SHP77 (cell line): ENCODE measurements at regions not wholly inside any gene's neighbourhood (a gene's known extent, or its start where the extent isn't known, plus 50 kb on each side); places are given as distances from the start of the nearest gene placed in this dataset.

ENCODE experiments used
- DNase-seq, 2 experiments: peaks; one replicate each; lab custom pipeline; 2025; lab: John Stamatoyannopoulos, UW

DNA sequence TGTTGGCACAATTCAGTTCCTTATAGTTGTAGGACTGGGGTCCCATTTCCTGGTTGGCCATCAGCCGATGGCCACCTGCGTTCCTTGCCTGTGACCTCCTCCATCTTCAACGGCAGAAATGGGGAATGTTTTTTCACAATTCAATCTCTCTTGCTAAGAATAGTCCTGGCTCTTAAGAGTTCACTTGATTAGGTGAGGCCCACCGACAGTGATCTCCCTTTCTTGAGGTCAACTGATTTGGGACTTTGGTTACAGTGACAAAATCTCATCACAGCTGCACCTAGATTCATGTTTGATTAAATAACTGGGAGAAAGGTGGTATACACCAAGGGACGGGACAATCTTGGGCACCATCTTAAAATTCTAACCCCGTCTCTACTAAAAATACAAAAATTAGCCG is 139.1 kb upstream of the DTNBP1 start:
- DNase-seq, result no peak

DNA sequence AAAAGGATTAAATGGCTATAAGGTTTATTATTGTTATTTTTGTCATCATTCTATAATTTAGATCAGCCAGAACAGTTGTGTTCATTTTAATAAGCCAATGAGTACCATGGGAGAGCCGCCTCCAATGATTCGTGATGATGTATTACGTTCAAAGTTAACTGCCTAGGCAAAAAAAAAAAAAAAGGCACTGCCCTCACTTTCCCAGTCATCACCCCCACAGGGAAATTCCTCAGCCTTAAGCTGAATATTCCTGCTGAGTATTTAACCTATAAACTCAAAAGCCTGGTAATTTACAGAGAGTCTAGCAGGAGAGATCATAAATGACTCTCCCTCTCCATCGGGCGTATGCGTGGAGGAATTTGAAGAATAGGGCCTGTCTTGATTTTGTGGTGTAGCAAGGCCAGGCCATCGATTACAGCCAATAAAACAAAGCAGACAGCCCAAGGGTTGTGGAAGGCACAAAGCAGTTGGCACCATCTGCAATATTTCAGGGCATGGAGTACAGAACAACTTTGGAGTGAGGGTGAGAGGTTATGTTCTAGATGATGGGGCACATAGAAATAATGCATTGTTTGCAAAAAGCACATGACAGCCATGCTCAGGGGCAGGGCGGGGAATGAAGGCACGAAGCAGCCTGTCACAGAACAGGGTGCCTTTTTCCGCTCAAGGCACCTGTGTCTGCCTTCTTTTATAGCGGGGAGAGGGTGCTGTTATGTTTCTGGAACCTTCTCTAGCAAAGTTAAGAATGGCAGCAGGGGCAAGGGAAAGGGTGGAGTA is 138.2 kb upstream of the DTNBP1 start:
- no peak for DNase-seq

DNA sequence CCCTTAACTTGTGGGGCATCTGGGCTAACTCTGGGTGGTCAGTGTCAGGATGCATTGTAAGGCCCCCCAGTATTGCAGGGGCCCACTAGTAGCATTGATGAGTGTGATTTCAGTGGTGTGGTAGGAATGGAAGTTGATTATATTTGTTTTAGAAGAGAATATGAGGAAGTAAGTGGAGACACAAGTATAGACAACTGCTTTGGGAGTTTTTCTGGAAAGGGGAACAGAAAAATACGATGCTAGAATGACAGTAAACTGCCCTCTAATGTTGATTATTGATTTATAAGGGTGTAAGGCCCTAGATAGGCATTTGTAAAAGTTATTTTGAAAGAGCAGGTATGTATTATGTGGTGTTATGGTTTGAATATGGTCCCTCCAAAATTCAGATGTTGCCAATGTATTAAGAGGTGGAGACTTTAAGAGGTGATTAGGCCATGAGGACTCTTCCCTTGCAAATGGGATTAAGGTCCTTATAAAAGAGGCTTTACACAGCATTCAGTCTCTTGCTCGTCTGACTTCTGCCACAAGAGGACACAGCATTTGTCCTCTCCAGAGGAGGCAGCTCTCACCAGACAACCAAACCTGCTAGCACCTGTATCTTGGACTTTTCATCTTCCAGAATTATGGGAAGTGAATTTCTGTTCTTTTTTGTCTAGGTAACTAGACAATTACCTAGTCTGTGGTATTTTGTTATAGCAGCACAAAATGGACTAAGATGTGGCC is 135.9 kb upstream of the DTNBP1 start:
- no peak for DNase-seq

DNA sequence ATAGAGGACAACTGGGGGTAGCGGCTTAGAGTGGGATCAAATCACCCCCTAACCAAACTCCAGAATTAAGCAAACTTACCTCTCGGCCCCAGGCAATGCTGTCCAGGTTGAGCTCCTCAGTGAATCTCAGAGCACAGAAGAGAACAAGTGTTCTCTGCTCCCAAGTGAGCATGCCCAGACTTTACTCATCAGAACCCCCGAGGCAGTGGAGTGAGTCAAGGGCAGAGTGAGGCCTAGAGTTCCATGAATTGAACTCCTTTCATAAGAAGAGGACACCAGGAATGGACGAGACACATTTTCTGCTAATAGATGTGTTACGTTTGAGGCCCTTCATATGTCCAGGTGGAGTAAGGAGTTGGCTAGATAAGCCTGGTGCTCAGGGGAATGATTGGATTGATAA is 134.0 kb upstream of the DTNBP1 start:
- no peak for DNase-seq

DNA sequence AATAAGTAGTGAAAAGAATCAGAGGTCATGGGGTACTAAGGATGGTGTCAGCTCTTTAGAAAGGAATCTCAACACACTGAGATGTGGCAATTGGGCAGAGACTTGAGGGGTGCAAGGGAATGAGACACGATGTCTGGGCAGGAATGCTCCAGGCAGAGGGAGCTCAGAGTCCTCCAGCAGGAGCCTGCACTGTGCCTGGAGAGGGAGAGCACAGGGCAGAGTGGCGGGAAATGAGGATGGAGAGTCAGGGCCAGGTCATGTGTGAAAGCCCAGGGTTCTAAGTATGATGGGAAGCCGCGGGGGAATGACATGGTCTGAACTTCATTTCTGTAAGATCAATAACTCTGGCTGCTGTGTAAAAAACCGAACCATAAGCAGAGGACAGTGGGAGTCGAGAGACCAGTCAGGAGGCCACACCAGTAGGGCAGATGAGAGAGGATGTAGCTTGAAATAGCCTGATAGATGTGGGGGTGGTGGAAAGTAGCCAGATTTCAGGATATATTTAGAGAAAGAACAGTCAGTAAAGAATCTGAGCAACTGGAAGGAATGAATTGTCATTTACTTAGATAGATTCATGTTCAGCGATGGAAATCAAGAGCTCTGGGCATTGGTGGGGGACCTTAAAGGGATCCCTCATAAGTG is 133.4 kb upstream of the DTNBP1 start:
- DNase-seq, result no peak

DNA sequence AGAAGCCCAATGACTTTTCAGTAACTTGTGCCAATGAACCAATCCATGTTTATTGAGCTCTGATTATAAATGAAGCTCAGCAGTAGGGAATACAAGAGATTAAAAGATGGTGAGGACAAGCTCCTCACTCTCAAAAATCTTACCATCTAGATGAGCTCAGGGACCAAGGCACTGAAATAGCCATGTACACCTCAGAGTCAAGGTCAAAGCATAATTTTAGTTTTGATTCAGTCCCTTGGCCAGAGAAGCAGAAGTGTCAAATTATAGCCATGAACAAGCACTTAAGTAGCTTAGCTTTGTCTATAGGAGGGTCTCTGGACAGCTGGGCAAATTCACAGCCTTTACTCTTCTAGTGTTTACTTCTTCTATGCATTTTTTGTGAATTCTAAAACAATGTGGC is 131.0 kb upstream of the DTNBP1 start:
- DNase-seq, result no peak

DNA sequence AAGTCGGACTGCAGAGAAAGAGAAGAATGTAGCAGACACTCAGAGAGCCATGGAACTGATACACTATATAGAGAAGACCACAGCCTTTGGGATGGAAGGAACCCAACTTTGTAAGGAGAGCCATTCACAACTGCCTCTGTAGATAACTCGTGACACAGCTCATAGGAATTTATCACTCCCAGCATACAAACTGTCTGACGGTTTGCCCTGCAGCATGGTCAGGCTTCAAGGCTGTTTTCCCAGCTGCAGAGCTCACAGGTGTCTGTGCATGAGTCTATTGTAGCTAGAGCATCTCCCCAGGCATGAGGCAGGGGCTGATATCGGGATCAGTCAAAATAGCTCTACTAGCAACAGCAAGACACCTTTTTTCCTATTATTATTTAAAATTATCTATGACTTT is 130.5 kb upstream of the DTNBP1 start:
- peak; percentile 26 to 37 for DNase-seq

DNA sequence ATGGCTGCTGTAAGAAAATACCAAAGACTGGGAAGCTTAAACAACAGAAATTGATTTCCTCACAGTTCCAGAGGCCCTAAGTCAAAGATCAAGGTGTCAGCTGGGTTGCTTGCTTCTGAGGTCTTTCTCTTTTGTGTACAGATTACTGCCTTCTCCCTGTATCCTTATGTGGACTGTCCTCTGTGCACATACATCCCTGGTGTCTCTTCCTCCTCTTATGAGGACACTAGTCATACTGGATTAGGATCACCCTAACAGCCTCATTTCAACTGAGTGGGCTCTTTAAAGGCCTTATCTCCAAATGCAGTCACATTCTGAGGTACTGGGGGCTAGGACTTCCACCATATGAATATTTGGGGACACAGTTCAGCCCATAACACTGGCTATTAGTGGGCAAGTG is 130.0 kb upstream of the DTNBP1 start:
- DNase-seq, result no peak

DNA sequence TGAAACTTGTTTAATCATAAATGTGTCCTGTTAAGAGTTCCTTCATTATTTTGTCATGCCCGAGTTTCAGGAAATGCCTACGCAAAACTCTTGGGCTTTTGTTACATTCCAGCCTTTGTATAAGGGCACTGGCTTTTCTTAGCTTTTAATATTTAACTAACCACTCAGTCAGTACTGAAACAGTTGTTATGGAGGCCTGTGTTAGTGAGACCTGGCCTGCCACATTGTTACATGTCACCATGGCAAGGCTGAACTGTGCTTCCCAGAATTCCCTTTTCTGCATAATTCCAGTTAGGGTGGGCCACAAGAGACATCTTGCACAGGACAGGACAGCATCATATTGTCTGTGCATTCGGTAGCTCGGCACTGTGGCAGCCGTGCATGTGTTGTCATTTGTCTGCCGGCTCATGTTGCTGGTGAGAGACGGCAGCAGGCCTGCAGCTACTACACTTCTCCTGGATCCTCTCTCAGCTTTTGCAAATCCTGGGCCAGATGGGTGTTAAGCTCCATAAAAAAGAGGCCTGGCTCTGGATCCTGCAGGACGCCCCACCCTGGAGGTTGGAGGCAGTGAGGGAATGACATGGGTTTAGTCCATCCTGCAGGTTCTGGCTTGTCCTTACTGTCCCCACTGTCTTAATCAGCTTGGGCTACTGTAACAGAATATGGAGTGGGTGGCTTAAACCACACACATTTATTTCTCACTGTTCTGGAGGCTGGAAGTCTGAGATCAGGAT is 128.8 kb upstream of the DTNBP1 start:
- DNase-seq, result no peak

DNA sequence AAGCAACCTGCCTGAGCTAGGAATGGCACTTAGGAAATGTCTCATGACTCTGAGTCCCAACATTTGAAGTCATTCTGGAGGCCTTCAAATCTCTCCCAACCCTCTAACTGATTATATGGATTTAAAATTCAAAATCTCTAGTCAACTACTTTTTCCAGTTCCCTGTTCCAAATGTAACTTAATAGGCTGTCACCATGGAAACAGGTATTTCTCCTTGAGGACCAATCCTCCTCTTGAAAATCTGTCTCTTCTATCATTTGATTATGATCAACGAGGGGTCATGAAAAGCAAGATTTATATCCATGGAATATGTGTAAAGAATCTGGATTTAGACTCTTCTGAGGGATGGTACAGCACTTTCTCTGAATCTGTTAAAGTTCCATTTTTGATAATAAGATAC is 127.3 kb upstream of the DTNBP1 start:
- DNase-seq, result no peak

DNA sequence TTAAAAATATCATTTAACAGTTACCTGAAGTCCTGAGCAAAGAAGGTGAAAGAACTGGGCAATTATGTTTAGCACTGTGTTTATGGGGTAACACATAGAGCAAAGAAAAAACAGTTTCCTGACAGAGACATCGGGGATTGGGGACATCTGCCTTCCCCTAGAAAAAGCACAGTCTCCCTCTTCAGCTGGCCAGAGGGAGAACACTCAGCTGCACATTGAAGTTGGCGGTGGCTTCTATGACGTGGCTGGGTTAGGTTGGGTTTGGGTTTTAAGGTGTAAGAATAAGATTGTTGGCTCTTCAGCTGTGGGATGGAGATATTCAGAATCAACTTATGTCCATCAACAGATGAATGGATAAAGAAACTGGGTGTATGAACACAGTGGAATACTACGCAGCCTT is 124.0 kb upstream of the DTNBP1 start:
- DNase-seq, result no peak

DNA sequence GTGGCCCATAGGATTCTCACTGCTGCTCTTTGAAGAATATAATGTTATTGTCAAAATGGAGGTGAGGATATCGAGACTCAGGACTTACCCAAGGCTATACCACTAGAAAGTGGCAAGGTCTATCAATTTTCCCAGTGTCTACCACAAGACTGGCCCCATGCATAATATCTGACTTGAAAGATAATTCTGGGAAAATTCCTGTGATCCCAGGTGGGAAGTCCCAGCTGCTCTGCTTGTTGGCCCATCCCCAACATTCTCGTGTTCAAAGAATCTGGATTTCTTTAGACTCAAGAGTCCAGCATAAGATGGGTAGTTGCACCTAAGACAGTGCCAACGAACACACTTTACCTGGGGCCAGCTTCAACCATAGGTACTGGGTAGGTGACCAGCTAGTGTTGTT is 120.7 kb upstream of the DTNBP1 start:
- DNase-seq, result no peak

DNA sequence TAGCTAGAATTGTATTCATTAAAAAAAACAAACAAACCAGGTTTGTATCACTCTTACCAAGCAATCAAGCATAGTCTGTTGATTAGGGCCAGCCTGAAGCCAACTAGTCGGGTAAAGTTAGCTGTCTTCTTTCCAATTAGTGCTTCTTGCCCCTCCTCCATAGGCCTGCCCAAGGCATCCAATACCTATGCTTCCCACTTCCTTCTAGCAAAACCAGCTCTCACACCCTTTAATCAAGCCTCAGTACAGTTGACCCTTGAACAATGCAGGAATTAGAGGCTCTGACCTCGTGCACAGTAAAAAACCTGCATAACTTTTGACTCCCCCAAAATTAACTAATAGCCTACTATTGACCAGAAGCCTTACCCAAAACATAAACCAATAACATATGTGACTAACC is 119.1 kb upstream of the DTNBP1 start:
- DNase-seq, result no peak

DNA sequence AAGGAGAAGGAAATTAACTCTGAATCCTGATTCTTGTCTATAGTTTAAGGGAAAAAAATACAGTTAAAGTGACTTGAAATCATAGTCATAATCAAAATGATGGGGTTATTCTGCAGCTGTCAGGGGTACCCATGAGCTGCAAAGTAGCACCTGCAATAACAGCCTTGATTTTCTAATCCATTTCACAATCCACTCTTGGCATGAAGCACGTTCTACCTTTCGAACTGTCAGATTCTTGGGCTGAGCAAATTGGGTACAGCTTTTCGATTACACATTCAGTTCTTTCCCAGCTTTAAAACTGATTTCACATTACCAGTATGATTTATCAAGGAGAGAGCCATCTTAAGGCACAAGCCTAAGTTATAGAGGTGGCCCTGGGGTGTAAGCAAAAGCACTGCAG is 118.5 kb upstream of the DTNBP1 start:
- DNase-seq, result no peak

DNA sequence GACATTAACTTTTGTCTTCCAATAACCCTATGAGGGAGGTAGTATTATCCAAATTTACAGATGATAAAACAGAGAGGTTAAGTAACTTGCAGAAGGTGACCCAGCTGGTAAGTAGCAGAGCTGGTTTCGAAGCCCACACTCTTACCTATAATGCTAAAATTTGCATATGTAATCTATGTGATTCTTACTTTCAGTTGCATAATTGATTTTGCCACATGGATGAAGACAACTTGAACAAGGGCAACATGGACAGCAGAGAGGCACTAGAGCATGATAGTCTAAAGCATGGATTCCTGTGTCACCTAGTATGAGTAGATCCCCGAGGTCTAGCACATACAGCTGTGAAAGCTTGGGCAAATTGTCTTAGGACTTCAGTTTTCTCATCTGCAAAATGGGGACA is 117.6 kb upstream of the DTNBP1 start:
- no peak for DNase-seq

DNA sequence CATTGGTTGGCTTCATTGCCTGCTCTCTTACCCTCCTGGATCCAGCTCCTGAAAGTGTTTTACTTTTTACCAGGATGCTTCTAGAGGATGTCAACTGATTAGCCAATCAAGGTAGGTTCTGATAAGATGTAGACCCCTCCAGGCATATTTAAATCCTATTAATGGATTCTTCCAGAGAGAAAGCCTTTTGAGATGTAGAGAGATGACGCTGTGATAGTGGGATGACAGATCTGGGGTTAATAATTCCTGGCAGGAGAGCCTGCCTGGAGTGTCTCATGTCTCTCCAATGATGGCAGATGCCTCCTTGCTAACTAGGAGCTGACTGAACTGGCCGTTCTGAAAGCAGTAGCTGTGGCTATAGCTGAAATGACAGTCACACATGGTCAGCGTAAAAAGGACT is 116.9 kb upstream of the DTNBP1 start:
- DNase-seq, result no peak

DNA sequence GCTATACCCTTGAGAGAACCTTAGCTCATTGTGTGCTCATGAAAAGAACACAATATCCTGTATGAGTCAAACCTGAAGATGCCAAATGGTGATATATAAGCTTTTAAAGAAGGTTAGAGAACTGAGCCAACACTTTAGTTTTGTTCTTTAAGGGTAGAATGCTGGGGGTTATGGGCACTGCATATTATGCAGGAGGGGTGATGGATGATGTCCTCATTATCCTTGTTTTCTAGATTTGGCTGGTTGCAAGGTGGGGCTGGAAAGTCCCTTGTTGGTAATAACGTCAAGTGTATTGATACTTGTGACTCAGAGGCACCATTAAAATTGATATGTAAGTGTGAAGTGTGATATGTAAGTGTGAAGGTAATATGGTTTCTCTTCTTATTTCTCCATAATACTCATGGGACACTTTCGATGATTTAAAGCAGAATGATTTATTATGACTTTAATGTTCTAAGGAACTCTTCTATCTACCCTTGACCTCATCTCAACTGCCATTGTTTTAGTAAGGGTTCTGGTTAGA is 113.7 kb upstream of the DTNBP1 start:
- no peak for DNase-seq

DNA sequence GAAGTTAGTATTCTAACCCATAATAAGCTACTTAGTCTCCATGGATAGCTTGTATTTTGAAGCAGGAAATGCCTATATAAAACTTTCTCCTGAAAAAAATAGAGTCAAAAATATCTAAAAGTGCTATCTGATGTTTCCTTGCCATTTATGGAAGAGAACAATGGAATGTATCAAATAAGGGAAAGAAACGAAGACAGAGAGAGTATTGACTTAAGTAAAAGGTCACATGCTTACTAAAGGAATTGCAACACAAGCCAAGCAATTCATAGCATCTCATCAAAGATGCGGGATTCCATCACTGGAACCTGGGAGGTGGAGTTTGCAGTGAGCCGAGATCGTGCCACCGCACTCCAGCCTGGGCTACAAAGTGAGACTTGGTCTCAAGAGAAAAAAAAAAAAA is 112.9 kb upstream of the DTNBP1 start:
- DNase-seq, result no peak

DNA sequence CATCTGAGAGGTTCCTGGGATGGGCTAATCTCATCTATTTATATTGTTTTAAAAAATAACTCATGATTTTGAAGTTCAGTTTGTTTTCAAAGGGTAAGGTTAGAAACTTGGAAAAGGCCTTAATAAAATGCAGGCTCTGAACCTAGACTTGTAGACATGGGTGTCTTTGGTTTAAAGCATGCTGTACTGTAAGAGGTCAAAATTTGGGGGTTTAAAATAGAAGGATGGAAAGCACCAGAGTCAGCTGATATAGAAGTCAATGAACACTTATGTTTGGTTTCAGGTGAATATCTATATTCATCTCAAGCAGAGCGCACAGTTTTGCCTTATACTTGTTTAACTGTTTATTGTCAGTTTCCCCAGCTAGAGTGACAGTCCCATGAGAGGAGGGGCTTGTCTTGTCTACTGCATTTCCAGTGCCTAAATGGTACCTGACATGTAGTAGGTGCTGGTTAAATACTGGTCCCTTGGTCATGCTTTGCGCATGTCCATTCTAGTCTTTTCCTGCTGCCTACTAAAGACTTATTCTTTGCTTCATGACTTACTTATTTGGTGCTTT is 112.3 kb upstream of the DTNBP1 start:
- DNase-seq, result no peak

DNA sequence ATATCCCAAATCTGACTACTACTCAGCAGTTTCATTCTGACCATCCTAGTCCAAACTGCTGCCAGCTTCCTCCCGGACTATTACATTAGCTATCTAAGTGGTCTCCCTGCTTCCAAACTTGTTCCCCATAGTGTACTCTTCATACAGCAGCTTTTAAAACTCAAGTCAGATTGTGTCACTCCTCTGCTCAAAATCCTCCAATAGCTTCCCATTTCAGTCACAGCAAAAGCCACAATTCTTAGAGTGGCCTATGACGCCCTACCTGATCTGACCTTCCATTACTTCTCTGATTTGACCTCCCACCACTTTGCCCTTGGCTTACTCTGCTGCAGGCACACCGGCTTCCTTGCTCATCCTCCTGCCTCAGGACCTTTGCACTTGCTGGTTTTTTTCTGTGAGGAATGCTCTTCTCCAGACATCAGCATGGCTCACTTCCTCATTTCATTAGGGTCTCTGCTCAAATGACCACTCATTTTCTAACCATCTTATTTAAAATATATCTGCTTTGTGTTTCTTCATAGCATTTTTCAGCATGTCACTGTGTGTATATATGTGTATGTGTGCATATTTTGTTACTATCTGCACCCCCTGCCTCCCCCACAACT is 111.1 kb upstream of the DTNBP1 start:
- no peak for DNase-seq

DNA sequence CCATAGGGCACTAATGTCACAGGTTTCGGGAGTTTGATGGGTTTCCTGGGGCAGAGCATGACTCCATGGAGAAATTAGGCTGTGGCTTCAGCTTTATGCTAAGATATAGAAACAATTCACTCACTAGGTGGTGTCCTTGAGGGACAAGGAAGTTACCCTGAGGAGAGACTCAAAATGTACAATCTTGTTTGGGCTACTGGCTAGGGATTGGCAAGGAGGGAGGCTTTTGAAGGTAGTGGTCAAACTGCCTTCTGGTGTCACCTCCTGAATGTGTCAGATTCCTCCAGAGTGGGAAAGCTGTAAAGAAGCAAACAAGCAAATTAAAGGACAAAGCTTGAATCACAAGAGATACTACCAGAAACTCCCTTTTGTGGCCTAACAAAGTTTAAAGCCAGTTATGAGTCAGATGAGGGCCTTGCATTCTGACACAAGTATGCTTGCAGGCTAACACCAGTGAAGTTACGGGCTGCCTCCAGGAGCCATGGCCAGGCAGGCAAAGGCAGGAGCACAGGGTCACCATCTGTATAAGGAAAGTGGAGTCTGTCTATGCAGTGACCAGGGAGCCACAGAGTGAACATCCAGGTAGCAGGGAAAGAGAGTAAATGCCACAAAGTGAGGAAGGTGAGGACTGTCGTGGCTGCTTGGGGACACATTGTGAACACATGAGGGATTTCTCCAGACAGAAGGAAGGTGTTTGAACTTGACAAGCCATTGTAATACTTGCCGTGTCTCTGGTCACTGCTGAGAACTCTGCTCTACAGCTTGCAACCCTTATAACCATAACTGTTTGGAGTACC is 107.7 kb upstream of the DTNBP1 start:
- DNase-seq, result no peak
